ENCODE measurements at regions not wholly inside any gene's neighbourhood (a gene's known extent, or its start where the extent isn't known, plus 50 kb on each side); places are given as distances from the start of the nearest gene placed in this dataset.

DNA sequence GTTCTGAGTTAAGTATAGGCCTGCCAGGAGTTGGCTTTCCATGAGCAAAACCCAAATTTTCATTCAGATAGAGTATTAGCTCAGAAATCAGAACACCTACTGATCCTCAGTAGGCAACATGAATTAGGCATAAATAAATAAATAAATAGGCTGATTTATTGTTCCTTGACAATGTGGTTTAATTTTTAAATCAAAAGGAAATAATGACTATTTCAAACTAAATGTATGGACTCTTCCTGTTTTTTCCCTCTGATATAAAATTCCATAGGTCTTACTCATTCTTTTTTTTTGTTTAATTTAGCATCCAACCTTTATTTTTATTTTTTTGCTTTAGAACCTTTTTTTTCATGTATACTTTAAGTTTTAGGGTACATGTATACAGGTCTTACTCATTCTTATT, 140.2 kb upstream of the ITGA6 start:
- TF ChIP-seq, protein P1, sequence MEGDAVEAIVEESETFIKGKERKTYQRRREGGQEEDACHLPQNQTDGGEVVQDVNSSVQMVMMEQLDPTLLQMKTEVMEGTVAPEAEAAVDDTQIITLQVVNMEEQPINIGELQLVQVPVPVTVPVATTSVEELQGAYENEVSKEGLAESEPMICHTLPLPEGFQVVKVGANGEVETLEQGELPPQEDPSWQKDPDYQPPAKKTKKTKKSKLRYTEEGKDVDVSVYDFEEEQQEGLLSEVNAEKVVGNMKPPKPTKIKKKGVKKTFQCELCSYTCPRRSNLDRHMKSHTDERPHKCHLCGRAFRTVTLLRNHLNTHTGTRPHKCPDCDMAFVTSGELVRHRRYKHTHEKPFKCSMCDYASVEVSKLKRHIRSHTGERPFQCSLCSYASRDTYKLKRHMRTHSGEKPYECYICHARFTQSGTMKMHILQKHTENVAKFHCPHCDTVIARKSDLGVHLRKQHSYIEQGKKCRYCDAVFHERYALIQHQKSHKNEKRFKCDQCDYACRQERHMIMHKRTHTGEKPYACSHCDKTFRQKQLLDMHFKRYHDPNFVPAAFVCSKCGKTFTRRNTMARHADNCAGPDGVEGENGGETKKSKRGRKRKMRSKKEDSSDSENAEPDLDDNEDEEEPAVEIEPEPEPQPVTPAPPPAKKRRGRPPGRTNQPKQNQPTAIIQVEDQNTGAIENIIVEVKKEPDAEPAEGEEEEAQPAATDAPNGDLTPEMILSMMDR (conservative IDR thresholded peaks at IDR 0.05; ENCODE audit: low read depth, low read length) = no peak
- no peak for TF ChIP-seq EZH2 (IDR thresholded peaks at IDR 0.05; ENCODE audit: borderline replicate concordance, low read depth, low read length, poor library complexity, severe bottlenecking)
